Epithelial cell of esophagus (primary cell): ENCODE measurements at regions not wholly inside any gene's neighbourhood (a gene's known extent, or its start where the extent isn't known, plus 50 kb on each side); places are given as distances from the start of the nearest gene placed in this dataset.

ENCODE experiments used
- DNase-seq: peaks from one replicate; pipeline ENCODE4 v3.0.0; 2010; ENCODE audit warnings: low read depth
- H3K4me3 ChIP-seq: 2 replicates; pipeline ENCODE4 v1.5.1; 2011; ENCODE audit warnings: mild to moderate bottlenecking, low read length, control low read depth
- TF ChIP-seq, protein P1 (sequence below): IDR thresholded peaks from 2 replicates; pipeline ENCODE4 v1.5.1; 2011; ENCODE audit warnings: low read depth, mild to moderate bottlenecking, low read length, control low read depth, inconsistent platforms; ENCODE audit not compliant: insufficient read depth; ENCODE audit errors: missing control alignments

DNA sequence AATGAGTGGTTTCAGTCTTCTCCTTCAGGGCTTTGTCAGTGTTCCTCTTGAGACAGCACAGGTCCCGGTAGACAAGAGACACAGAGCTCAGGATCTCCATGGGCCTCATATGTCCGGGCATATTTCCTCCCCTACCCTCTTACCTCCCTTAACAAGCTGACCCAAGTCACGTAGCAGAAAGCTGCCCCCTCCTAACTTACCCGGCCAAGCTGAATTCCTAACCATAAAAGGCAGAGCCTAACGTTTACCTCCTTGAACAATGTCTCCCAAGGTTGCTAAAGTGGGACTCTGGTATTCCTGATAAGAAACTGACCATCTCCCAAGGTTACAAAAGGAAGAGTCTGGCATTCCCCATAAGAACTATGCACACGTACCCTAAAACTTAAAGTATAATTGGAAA, 182.2 kb upstream of the USP15 start:
- DNase-seq = no peak
- no peak overlapping the region for H3K4me3 ChIP-seq
- TF ChIP-seq, protein P1, sequence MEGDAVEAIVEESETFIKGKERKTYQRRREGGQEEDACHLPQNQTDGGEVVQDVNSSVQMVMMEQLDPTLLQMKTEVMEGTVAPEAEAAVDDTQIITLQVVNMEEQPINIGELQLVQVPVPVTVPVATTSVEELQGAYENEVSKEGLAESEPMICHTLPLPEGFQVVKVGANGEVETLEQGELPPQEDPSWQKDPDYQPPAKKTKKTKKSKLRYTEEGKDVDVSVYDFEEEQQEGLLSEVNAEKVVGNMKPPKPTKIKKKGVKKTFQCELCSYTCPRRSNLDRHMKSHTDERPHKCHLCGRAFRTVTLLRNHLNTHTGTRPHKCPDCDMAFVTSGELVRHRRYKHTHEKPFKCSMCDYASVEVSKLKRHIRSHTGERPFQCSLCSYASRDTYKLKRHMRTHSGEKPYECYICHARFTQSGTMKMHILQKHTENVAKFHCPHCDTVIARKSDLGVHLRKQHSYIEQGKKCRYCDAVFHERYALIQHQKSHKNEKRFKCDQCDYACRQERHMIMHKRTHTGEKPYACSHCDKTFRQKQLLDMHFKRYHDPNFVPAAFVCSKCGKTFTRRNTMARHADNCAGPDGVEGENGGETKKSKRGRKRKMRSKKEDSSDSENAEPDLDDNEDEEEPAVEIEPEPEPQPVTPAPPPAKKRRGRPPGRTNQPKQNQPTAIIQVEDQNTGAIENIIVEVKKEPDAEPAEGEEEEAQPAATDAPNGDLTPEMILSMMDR = no peak

DNA sequence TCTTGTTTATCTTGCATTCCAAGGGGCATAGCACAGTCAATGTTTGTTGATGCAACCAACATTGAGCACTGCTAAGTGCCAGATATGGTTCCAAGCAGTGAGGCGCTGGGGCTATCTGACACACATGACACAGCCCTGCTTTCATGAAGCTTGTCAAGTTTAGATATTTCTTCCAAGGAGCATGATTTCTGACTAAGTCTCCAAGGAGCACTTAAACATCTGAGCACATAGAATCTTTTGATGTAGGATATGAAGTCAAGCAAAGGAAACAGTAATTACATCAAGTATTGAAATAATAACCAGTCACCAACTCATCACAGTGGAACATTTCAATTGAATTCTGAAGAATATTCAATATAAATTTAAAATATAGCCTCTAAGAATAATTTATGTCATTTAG, 177.8 kb upstream of the USP15 start:
- no peak for DNase-seq
- TF ChIP-seq, protein P1 = no peak
- no peak overlapping the region for H3K4me3 ChIP-seq

DNA sequence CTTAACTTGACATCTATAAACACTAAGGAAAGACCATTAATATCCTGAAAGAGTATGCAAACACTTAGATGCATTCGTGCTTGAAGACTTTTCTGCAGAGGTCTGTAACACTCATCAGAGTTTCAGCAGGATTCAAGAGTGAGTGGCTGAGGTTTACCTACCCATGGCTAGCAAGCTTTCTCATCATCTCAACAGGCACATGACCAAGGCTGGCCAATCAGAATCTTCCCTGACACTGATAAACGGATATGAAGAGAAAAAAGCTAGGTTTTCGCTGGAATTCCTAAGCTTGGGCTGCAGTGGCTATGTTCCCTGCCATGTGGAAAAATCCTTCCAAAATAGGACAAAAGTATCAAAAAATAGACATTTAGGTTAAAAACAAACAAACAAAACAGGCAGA, 162.1 kb upstream of the USP15 start:
- DNase-seq = no peak
- H3K4me3 ChIP-seq = no peak overlapping the region
- TF ChIP-seq, protein P1 = no peak

DNA sequence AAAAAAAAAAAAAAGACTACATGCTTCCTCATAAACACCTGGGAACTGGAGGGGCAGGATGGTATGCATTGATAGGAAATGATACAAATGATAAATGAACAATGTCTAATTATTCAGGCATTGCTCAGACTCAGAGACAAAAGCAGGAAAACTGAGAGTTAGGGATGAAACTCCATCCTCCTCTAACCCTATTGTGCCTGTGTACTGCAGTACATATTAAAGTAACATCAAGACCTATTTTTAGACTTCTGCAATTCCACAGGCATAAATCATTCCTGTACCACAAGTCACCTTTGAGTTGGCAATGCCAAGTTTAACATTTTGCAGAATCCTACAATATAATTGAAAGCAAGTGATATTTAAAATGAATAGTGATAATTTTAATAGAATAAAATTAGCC, 156.5 kb upstream of the USP15 start:
- no peak overlapping the region for H3K4me3 ChIP-seq
- TF ChIP-seq, protein P1 = no peak
- DNase-seq = peak; percentile 10

DNA sequence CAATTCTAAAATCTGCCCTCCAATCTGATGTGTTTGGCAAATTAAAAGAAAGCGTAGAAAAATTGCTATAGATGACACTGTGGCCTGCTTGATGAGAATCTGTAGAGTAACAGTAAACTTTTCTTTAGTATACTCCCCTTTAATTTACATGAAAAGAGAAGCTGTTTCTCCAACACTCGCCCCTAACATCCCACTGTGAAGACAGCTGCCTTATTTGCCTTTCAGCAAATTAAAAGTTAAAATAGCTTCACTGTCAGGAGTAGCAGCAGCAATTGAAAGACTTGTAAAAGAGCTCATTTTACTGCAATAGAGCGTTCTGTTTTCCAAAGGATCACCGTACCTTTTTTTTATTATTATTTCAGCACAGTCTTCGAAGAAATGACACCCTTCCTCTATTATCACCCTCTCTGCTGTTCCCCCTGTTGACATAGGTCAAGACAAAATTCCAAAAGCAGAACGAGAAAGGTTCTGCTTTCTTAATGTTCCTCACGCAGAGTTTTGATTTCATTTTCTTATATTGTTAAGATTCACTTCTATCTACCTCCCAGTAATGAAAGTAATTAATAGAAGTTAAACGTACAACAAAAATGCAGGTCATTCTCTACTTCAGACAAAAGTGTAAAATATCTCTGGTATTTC, 153.5 kb upstream of the USP15 start:
- H3K4me3 ChIP-seq = no peak overlapping the region
- DNase-seq = no peak
- TF ChIP-seq, protein P1 = no peak

DNA sequence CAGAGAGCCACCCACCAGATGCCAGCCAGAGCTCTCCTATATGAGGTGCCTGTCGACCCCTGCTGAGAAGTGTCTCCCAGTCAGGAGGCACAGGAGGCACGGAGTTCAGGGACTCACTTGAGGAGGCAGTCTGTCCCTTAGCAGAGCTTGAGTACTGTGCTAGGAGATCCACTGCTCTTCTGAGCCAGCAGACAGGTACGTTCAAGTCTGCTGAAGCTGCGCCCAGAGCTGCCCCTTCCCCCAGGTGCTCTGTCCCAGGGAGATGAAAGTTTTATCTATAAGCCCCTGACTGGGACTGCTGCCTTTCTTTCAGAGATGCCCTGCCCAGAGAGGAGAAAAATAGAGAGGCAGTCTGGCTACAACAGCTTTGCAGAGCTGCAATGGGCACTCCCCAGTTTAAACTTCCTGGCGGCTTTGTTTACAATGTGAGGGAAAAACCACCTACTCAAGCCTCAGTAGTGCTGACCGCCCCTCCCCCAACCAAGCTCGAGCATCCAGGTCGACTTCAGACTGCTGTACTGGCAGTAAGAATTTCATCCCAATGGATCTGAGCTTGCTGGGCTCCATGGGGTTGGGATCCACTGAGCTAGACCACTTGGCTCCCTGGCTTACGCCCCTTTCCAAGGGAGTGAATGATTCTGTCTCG, 146.7 kb upstream of the USP15 start:
- H3K4me3 ChIP-seq = no peak overlapping the region
- TF ChIP-seq, protein P1 = no peak
- DNase-seq = no peak

DNA sequence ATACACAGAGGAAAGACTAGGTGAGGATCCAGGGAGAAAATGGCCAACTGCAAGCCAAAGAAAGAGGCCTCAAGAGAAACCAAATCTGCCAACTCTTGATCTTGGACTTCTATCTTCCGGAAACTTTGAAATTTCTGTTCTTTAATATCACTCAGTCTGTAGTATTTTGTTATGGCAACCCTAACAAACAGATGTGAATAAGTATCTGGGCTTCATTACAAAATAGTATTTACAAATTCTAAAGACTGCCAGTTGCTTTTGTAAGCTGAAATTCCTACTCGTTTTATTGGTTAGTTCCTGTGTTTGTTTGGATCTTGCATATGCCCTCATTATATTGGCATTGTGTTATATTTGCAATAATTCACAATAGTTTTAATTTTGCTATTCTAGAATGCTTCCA, 143.2 kb upstream of the USP15 start:
- TF ChIP-seq, protein P1 = no peak
- no peak for DNase-seq
- no peak overlapping the region for H3K4me3 ChIP-seq
